ENCODE measurements at regions not wholly inside any gene's neighbourhood (a gene's known extent, or its start where the extent isn't known, plus 50 kb on each side); places are given as distances from the start of the nearest gene placed in this dataset.

DNA sequence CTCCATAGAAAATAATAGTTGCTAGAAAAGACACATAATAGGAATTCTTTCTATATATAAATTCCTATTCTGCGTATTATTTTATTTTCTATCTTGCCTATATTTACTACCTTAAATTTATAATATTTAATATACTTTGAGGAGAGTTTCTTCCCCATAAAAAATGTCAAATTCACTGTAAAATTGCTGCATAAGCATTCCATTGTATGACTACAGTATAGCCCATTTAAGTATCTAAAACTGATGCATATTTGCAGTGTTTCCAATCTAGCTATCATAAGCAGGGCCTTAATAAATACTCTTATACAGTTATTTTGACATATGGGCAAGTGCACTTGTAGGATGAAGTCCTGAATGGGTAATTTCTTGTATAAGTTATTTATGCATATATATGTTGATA is 1088.6 kb upstream of the EPHA6 start:
- TF ChIP-seq HOXA7 (CRISPR knock-in tag; IDR thresholded peaks at IDR 0.05; ENCODE audit: borderline replicate concordance) (no peak), ZBTB20 (tag by site-specific recombination; IDR thresholded peaks at IDR 0.05) (no peak), ZNF184 (tag by site-specific recombination; IDR thresholded peaks at IDR 0.05) (no peak), ZIC2 (tag by site-specific recombination; IDR thresholded peaks at IDR 0.05) (no peak), ZNF473 (tag by site-specific recombination; IDR thresholded peaks at IDR 0.05) (no peak), ZNF555 (tag by site-specific recombination; conservative IDR thresholded peaks at IDR 0.05) (no peak), ZNF391 (tag by site-specific recombination; IDR thresholded peaks at IDR 0.05; ENCODE audit: borderline replicate concordance, low read depth) (no peak), ZNF274 (IDR thresholded peaks at IDR 0.05; ENCODE audit: low read length) (no peak), ZNF274 (tag by site-specific recombination; IDR thresholded peaks at IDR 0.05; ENCODE audit: borderline replicate concordance) (no peak), ZNF121 (tag by site-specific recombination; IDR thresholded peaks at IDR 0.05) (no peak), MYNN (tag by site-specific recombination; IDR thresholded peaks at IDR 0.05; ENCODE audit: borderline replicate concordance) (no peak), YY1 (tag by site-specific recombination; IDR thresholded peaks at IDR 0.05) (no peak)
- TF ChIP-seq, protein P1, sequence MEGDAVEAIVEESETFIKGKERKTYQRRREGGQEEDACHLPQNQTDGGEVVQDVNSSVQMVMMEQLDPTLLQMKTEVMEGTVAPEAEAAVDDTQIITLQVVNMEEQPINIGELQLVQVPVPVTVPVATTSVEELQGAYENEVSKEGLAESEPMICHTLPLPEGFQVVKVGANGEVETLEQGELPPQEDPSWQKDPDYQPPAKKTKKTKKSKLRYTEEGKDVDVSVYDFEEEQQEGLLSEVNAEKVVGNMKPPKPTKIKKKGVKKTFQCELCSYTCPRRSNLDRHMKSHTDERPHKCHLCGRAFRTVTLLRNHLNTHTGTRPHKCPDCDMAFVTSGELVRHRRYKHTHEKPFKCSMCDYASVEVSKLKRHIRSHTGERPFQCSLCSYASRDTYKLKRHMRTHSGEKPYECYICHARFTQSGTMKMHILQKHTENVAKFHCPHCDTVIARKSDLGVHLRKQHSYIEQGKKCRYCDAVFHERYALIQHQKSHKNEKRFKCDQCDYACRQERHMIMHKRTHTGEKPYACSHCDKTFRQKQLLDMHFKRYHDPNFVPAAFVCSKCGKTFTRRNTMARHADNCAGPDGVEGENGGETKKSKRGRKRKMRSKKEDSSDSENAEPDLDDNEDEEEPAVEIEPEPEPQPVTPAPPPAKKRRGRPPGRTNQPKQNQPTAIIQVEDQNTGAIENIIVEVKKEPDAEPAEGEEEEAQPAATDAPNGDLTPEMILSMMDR (tag by site-specific recombination; IDR thresholded peaks at IDR 0.05), result no peak
- TF ChIP-seq, protein P2, sequence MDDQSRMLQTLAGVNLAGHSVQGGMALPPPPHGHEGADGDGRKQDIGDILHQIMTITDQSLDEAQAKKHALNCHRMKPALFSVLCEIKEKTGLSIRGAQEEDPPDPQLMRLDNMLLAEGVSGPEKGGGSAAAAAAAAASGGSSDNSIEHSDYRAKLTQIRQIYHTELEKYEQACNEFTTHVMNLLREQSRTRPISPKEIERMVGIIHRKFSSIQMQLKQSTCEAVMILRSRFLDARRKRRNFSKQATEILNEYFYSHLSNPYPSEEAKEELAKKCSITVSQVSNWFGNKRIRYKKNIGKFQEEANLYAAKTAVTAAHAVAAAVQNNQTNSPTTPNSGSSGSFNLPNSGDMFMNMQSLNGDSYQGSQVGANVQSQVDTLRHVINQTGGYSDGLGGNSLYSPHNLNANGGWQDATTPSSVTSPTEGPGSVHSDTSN (CRISPR knock-in tag; IDR thresholded peaks at IDR 0.05), result no peak

All from HEK293 (cell line).